OCI-LY3 (cell line): ENCODE measurements at regions not wholly inside any gene's neighbourhood (a gene's known extent, or its start where the extent isn't known, plus 50 kb on each side); places are given as distances from the start of the nearest gene placed in this dataset.

ENCODE experiments used
- H2AFZ ChIP-seq: fragments of 200-600, 300-600 bp; shearing (Covaris generic); 2 replicates; pipeline ENCODE4 v1.6.0; 2014; ENCODE audit warnings: antibody characterized with exemption, low read depth, low read length
- H3K27ac ChIP-seq: fragments of 200-600, 300-600 bp; sonication (generic); 2 replicates; pipeline ENCODE4 v1.5.1; 2014; ENCODE audit warnings: mild to moderate bottlenecking, low read length, moderate library complexity, mixed read lengths
- H3K27me3 ChIP-seq: fragments of 200-600, 300-600 bp; sonication (generic); 2 replicates; pipeline ENCODE4 v1.6.1; 2014; ENCODE audit warnings: low read depth, low read length, mixed read lengths
- H3K36me3 ChIP-seq: fragments of 200-600, 300-600 bp; sonication (generic); replicated peaks from 2 replicates; pipeline ENCODE3; 2014; ENCODE audit warnings: low read depth, low read length, mixed read lengths
- H3K4me1 ChIP-seq: fragments of 300-600, 200-600 bp; sonication (generic); 2 replicates; pipeline ENCODE4 v1.6.1; 2014; ENCODE audit warnings: low read length, mixed read lengths
- H3K4me2 ChIP-seq: fragments of 200-600, 300-600 bp; sonication (generic); 2 replicates; pipeline ENCODE4 v1.6.1; 2014; ENCODE audit warnings: low read length, mixed read lengths
- H3K4me3 ChIP-seq: fragments of 300-600, 200-600 bp; sonication (generic); 2 replicates; pipeline ENCODE4 v1.5.1; 2014; ENCODE audit warnings: antibody characterized with exemption, mild to moderate bottlenecking, low read length, moderate library complexity
- H3K79me2 ChIP-seq: fragments of 300-600, 200-600 bp; shearing (Covaris generic); 2 replicates; pipeline ENCODE4 v1.6.1; 2014; ENCODE audit warnings: mild to moderate bottlenecking, low read length, mixed read lengths
- H3K9ac ChIP-seq: fragments of 300-600, 200-600 bp; shearing (Covaris generic); 2 replicates; pipeline ENCODE4 v1.6.0; 2014; ENCODE audit warnings: mild to moderate bottlenecking, low read length, moderate library complexity
- H3K9me3 ChIP-seq: fragments of 200-600, 300-600 bp; shearing (Covaris generic); 2 replicates; pipeline ENCODE4 v1.6.1; 2014; ENCODE audit warnings: low read length, mixed read lengths; ENCODE audit not compliant: insufficient read depth
- H4K20me1 ChIP-seq: fragments of 200-600, 300-600 bp; sonication (generic); 2 replicates; pipeline ENCODE4 v1.6.1; 2016; ENCODE audit warnings: low read length, mixed read lengths; ENCODE audit not compliant: insufficient read depth
- EZH2phosphoT487 ChIP-seq: fragments of 200-600 bp; shearing (Covaris generic); IDR thresholded peaks from 2 replicates; pipeline ENCODE4 v1.6.1; 2018; ENCODE audit warnings: antibody characterized with exemption, mixed run types, low read depth
- TF ChIP-seq, protein P1 (sequence below): fragments of 200-600, 300-600 bp; sonication (generic); IDR thresholded peaks from 2 replicates; pipeline ENCODE4 v1.5.1; 2014; ENCODE audit warnings: antibody characterized with exemption, low read length, low read depth

- Histone ChIP-seq H3K4me3 (no peak overlapping the region), H3K9ac (no peak overlapping the region), H3K79me2 (no peaks in the 10 kb centered on the region), H3K9me3 (no peaks in the 10 kb centered on the region), H2AFZ (no peak overlapping the region), H3K27ac (no peak overlapping the region), H3K36me3 (no peaks in the 10 kb centered on the region), H3K4me2 (no peak overlapping the region), H4K20me1 (no peaks in the 10 kb centered on the region), H3K27me3 (no peaks in the 10 kb centered on the region), H3K4me1 (no peaks in the 10 kb centered on the region)
- TF ChIP-seq, protein P1, sequence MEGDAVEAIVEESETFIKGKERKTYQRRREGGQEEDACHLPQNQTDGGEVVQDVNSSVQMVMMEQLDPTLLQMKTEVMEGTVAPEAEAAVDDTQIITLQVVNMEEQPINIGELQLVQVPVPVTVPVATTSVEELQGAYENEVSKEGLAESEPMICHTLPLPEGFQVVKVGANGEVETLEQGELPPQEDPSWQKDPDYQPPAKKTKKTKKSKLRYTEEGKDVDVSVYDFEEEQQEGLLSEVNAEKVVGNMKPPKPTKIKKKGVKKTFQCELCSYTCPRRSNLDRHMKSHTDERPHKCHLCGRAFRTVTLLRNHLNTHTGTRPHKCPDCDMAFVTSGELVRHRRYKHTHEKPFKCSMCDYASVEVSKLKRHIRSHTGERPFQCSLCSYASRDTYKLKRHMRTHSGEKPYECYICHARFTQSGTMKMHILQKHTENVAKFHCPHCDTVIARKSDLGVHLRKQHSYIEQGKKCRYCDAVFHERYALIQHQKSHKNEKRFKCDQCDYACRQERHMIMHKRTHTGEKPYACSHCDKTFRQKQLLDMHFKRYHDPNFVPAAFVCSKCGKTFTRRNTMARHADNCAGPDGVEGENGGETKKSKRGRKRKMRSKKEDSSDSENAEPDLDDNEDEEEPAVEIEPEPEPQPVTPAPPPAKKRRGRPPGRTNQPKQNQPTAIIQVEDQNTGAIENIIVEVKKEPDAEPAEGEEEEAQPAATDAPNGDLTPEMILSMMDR: no peak
- TF ChIP-seq EZH2phosphoT487: no peak
These were observed 770.9 kb downstream of the TBL1XR1 start for GRCh38 chr3:176426371-176426770.

GRCh38 chr3:176416870-176417269 lies 780.4 kb downstream of the TBL1XR1 start:
- no peaks in the 10 kb centered on the region for H3K36me3 ChIP-seq
- no peak overlapping the region for H3K4me2 ChIP-seq
- no peaks in the 10 kb centered on the region for H3K79me2 ChIP-seq
- H3K27me3 ChIP-seq: no peaks in the 10 kb centered on the region
- TF ChIP-seq, protein P1: no peak
- no peak for TF ChIP-seq EZH2phosphoT487
- H3K27ac ChIP-seq: no peak overlapping the region
- H2AFZ ChIP-seq: no peak overlapping the region
- no peaks in the 10 kb centered on the region for H3K9me3 ChIP-seq
- no peak overlapping the region for H3K9ac ChIP-seq
- no peak overlapping the region for H3K4me3 ChIP-seq
- H4K20me1 ChIP-seq: no peaks in the 10 kb centered on the region
- no peaks in the 10 kb centered on the region for H3K4me1 ChIP-seq

DNA sequence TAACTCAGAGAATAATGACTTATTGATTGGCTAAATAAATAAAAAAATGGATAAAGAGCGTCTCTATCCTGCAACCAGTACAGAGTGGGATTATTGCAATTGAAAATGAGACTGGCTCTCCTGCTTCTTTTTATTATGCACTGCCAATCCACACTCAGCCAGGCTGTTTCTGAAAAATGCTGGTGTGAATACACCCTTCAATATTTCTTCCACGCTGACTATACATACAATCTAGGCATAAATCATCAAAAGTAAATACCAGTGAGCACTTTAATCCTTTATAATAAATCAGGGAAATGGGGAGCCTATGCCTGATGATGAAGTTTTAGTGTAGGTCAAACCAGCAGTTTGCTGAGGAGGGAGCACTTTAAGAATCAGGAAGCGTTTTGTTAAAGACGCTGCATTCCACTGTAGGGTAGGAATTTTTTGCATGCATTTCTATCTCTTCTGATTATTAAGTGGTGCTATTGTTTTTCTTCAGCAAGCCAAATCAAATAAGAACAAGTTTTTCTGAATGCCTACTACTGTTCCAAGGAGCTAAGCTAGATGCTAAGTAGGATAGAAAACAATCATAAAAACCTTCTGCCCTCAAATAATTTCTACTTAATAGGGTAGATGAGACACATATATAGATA lies 781.5 kb downstream of the TBL1XR1 start:
- no peaks in the 10 kb centered on the region for H3K36me3 ChIP-seq
- TF ChIP-seq EZH2phosphoT487: no peak
- TF ChIP-seq, protein P1: no peak
- H3K4me3 ChIP-seq: no peak overlapping the region
- no peak overlapping the region for H3K27ac ChIP-seq
- no peak overlapping the region for H3K4me2 ChIP-seq
- H3K79me2 ChIP-seq: no peaks in the 10 kb centered on the region
- H2AFZ ChIP-seq: no peak overlapping the region
- no peaks in the 10 kb centered on the region for H3K27me3 ChIP-seq
- H4K20me1 ChIP-seq: no peaks in the 10 kb centered on the region
- no peaks in the 10 kb centered on the region for H3K9me3 ChIP-seq
- no peak overlapping the region for H3K9ac ChIP-seq
- H3K4me1 ChIP-seq: no peaks in the 10 kb centered on the region

- no peak overlapping the region for H3K4me2 ChIP-seq
These were observed 784.5 kb downstream of the TBL1XR1 start for GRCh38 chr3:176412771-176413170.

More at GRCh38 chr3:176412771-176413170, 784.5 kb downstream of the TBL1XR1 start:
- Histone ChIP-seq H3K9ac (no peak overlapping the region), H2AFZ (no peak overlapping the region), H3K27ac (no peak overlapping the region), H4K20me1 (no peaks in the 10 kb centered on the region), H3K4me1 (no peaks in the 10 kb centered on the region), H3K27me3 (no peaks in the 10 kb centered on the region), H3K9me3 (no peaks in the 10 kb centered on the region), H3K4me3 (no peak overlapping the region), H3K79me2 (no peaks in the 10 kb centered on the region), H3K36me3 (no peaks in the 10 kb centered on the region)
- TF ChIP-seq, protein P1: no peak
- TF ChIP-seq EZH2phosphoT487: no peak
